ENCODE measurements at regions not wholly inside any gene's neighbourhood (a gene's known extent, or its start where the extent isn't known, plus 50 kb on each side); places are given as distances from the start of the nearest gene placed in this dataset.
"Not testable (repeated sequence)": the region's sequence is repeated elsewhere in the genome, so short reads cannot be mapped to it uniquely, and the experiment has no call there.

GRCh38 chr2:84169871-84170270, 289.2 kb downstream of the SUCLG1 start:
- ATAC-seq (no peak), DNase-seq (no peak)
- Mint-ChIP-seq H3K27me3 (ENCODE audit: low read depth) (no peaks in the 10 kb centered on the region), H3K4me3 (no peak overlapping the region), H3K9me3 (ENCODE audit: insufficient read depth) (no peaks in the 10 kb centered on the region), H3K27ac (no peak overlapping the region), H3K36me3 (ENCODE audit: low read depth) (no peaks in the 10 kb centered on the region), H3K4me1 (ENCODE audit: low read depth) (no peaks in the 10 kb centered on the region)
- ChIA-PET CTCF (no interaction called here), POLR2A (no interaction called here)

- POLR2A ChIA-PET; H3K36me3 Mint-ChIP-seq (ENCODE audit: low read depth); ATAC-seq; H3K27me3 Mint-ChIP-seq (ENCODE audit: low read depth); H3K4me3 Mint-ChIP-seq; H3K4me1 Mint-ChIP-seq (ENCODE audit: low read depth); CTCF ChIA-PET; H3K27ac Mint-ChIP-seq; DNase-seq; H3K9me3 Mint-ChIP-seq (ENCODE audit: insufficient read depth): not testable (repeated sequence)
These were observed 290.5 kb downstream of the SUCLG1 start for GRCh38 chr2:84168552-84168951.

- H3K9me3 Mint-ChIP-seq (ENCODE audit: insufficient read depth) = no peaks in the 10 kb centered on the region
- H3K4me3 Mint-ChIP-seq = no peak overlapping the region
- ATAC-seq (no peak), DNase-seq (no peak)
- no peaks in the 10 kb centered on the region for H3K36me3 Mint-ChIP-seq (ENCODE audit: low read depth)
- no peaks in the 10 kb centered on the region for H3K27me3 Mint-ChIP-seq (ENCODE audit: low read depth)
- CTCF ChIA-PET = no interaction called here
- H3K4me1 Mint-ChIP-seq (ENCODE audit: low read depth) = no peaks in the 10 kb centered on the region
- POLR2A ChIA-PET = no interaction called here
- H3K27ac Mint-ChIP-seq = no peak overlapping the region
These were observed 293.8 kb downstream of the SUCLG1 start for GRCh38 chr2:84165256-84165655.

- POLR2A ChIA-PET = no interaction called here
- ATAC-seq (no peak), DNase-seq (no peak)
- no peak overlapping the region for H3K27ac Mint-ChIP-seq
- CTCF ChIA-PET = no interaction called here
- no peaks in the 10 kb centered on the region for H3K4me1 Mint-ChIP-seq (ENCODE audit: low read depth)
- no peaks in the 10 kb centered on the region for H3K27me3 Mint-ChIP-seq (ENCODE audit: low read depth)
- no peaks in the 10 kb centered on the region for H3K36me3 Mint-ChIP-seq (ENCODE audit: low read depth)
- H3K9me3 Mint-ChIP-seq (ENCODE audit: insufficient read depth) = no peaks in the 10 kb centered on the region
- no peak overlapping the region for H3K4me3 Mint-ChIP-seq
These were observed 298.6 kb downstream of the SUCLG1 start for GRCh38 chr2:84160453-84160852.

GRCh38 chr2:84158605-84159004, 300.5 kb downstream of the SUCLG1 start:
- ChIA-PET CTCF (no interaction called here), POLR2A (no interaction called here)
- DNase-seq (no peak), ATAC-seq (no peak)
- no peaks in the 10 kb centered on the region for H3K4me1 Mint-ChIP-seq (ENCODE audit: low read depth)
- no peaks in the 10 kb centered on the region for H3K27me3 Mint-ChIP-seq (ENCODE audit: low read depth)
- no peaks in the 10 kb centered on the region for H3K9me3 Mint-ChIP-seq (ENCODE audit: insufficient read depth)
- no peak overlapping the region for H3K27ac Mint-ChIP-seq
- H3K4me3 Mint-ChIP-seq = no peak overlapping the region
- H3K36me3 Mint-ChIP-seq (ENCODE audit: low read depth) = no peaks in the 10 kb centered on the region

GRCh38 chr2:84152462-84152861, 306.6 kb downstream of the SUCLG1 start:
- H3K27me3 Mint-ChIP-seq (ENCODE audit: low read depth) = no peaks in the 10 kb centered on the region
- H3K4me1 Mint-ChIP-seq (ENCODE audit: low read depth) = no peaks in the 10 kb centered on the region
- ATAC-seq = no peak
- POLR2A ChIA-PET = no interaction called here
- H3K4me3 Mint-ChIP-seq = no peak overlapping the region
- DNase-seq = no peak
- no peaks in the 10 kb centered on the region for H3K36me3 Mint-ChIP-seq (ENCODE audit: low read depth)
- no peak overlapping the region for H3K27ac Mint-ChIP-seq
- H3K9me3 Mint-ChIP-seq (ENCODE audit: insufficient read depth) = no peaks in the 10 kb centered on the region
- CTCF ChIA-PET = no interaction called here

GRCh38 chr2:84144345-84144744, 314.7 kb downstream of the SUCLG1 start:
- CTCF ChIA-PET = no interaction called here
- Mint-ChIP-seq H3K27ac (no peak overlapping the region), H3K4me1 (ENCODE audit: low read depth) (no peaks in the 10 kb centered on the region), H3K27me3 (ENCODE audit: low read depth) (no peaks in the 10 kb centered on the region), H3K36me3 (ENCODE audit: low read depth) (no peaks in the 10 kb centered on the region), H3K9me3 (ENCODE audit: insufficient read depth) (no peaks in the 10 kb centered on the region), H3K4me3 (no peak overlapping the region)
- POLR2A ChIA-PET = no interaction called here
- no peak for DNase-seq
- ATAC-seq = no peak

GRCh38 chr2:84137034-84137433, 322.0 kb downstream of the SUCLG1 start:
- Mint-ChIP-seq H3K36me3 (ENCODE audit: low read depth) (no peaks in the 10 kb centered on the region), H3K27ac (no peak overlapping the region), H3K4me1 (ENCODE audit: low read depth) (no peaks in the 10 kb centered on the region), H3K9me3 (ENCODE audit: insufficient read depth) (no peaks in the 10 kb centered on the region), H3K27me3 (ENCODE audit: low read depth) (no peaks in the 10 kb centered on the region), H3K4me3 (no peak overlapping the region)
- no peak for DNase-seq
- POLR2A ChIA-PET = no interaction called here
- ATAC-seq = no peak
- CTCF ChIA-PET = no interaction called here

GRCh38 chr2:84132370-84132769, 326.7 kb downstream of the SUCLG1 start:
- ATAC-seq (no peak), DNase-seq (no peak)
- Mint-ChIP-seq H3K9me3 (ENCODE audit: insufficient read depth) (peaks cover 3% of the 10 kb centered on the region), H3K4me3 (no peak overlapping the region), H3K27ac (no peak overlapping the region), H3K36me3 (ENCODE audit: low read depth) (no peaks in the 10 kb centered on the region), H3K27me3 (ENCODE audit: low read depth) (no peaks in the 10 kb centered on the region), H3K4me1 (ENCODE audit: low read depth) (no peaks in the 10 kb centered on the region)
- CTCF ChIA-PET = no interaction called here
- POLR2A ChIA-PET = no interaction called here

GRCh38 chr2:84131278-84131830, 327.7 kb downstream of the SUCLG1 start:
- Mint-ChIP-seq H3K27ac (no peak overlapping the region), H3K27me3 (ENCODE audit: low read depth) (no peaks in the 10 kb centered on the region), H3K4me1 (ENCODE audit: low read depth) (no peaks in the 10 kb centered on the region), H3K4me3 (no peak overlapping the region), H3K36me3 (ENCODE audit: low read depth) (no peaks in the 10 kb centered on the region), H3K9me3 (ENCODE audit: insufficient read depth) (peaks cover 3% of the 10 kb centered on the region)
- CTCF ChIA-PET = no interaction called here
- POLR2A ChIA-PET = no interaction called here
- DNase-seq = no peak
- no peak for ATAC-seq

- ChIA-PET CTCF (no interaction called here), POLR2A (no interaction called here)
- Mint-ChIP-seq H3K27ac (no peak overlapping the region), H3K4me1 (ENCODE audit: low read depth) (no peaks in the 10 kb centered on the region), H3K36me3 (ENCODE audit: low read depth) (no peaks in the 10 kb centered on the region), H3K4me3 (no peak overlapping the region), H3K27me3 (ENCODE audit: low read depth) (no peaks in the 10 kb centered on the region), H3K9me3 (ENCODE audit: insufficient read depth) (peaks cover 3% of the 10 kb centered on the region)
- DNase-seq = no peak
- no peak for ATAC-seq
These were observed 330.1 kb downstream of the SUCLG1 start for GRCh38 chr2:84129018-84129417.

- POLR2A ChIA-PET = not testable (repeated sequence)
These were observed 331.3 kb downstream of the SUCLG1 start for GRCh38 chr2:84127812-84128211.

GRCh38 chr2:84126530-84126929, 332.6 kb downstream of the SUCLG1 start:
- Mint-ChIP-seq H3K4me3 (no peak overlapping the region), H3K27me3 (ENCODE audit: low read depth) (no peaks in the 10 kb centered on the region), H3K36me3 (ENCODE audit: low read depth) (no peaks in the 10 kb centered on the region), H3K4me1 (ENCODE audit: low read depth) (no peaks in the 10 kb centered on the region), H3K9me3 (ENCODE audit: insufficient read depth) (peaks cover 3% of the 10 kb centered on the region), H3K27ac (no peak overlapping the region)
- ATAC-seq = no peak
- POLR2A ChIA-PET = no interaction called here
- no peak for DNase-seq
- CTCF ChIA-PET = no interaction called here

More at GRCh38 chr2:84127812-84128211, 331.3 kb downstream of the SUCLG1 start:
- H3K9me3 Mint-ChIP-seq (ENCODE audit: insufficient read depth); H3K4me1 Mint-ChIP-seq (ENCODE audit: low read depth); ATAC-seq; H3K36me3 Mint-ChIP-seq (ENCODE audit: low read depth); H3K27ac Mint-ChIP-seq; H3K4me3 Mint-ChIP-seq; DNase-seq; H3K27me3 Mint-ChIP-seq (ENCODE audit: low read depth); CTCF ChIA-PET: not testable (repeated sequence)

All from activated CD8-positive, alpha-beta T cell treated with anti-CD3 and anti-CD28 coated beads, Interleukin-2, amount 10 ng/mL, durations not matched to agents 7 days and 5 days (primary cell).